GDM1 (cell line): ENCODE measurements at regions not wholly inside any gene's neighbourhood (a gene's known extent, or its start where the extent isn't known, plus 50 kb on each side); places are given as distances from the start of the nearest gene placed in this dataset.
A peak's percentile ranks its signal among the peaks of the same experiment; 100 is the strongest.
"Not testable (repeated sequence)": the region's sequence is repeated elsewhere in the genome, so short reads cannot be mapped to it uniquely, and the experiment has no call there.

Source experiments
- DNase-seq: peaks from one replicate; lab custom pipeline; 2025; lab: John Stamatoyannopoulos, UW

DNA sequence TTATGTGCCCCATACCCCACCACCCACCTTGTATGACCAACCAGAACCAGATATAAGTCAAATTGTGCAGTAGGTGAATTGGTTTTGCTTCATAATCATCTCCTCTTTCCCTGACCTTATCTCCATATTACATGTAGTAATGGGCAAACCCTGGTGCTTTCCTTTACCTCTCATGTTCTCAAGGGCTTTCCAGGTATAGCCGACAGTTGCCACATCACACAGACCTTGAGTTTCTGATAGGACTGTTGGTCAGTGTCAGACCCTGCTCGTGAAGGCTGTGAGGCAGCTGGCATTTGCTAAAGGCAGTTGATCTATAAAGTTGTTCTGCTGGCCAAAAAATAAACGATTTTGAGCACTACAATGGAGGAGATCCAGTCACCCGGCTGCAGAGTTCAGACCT is 145.9 kb downstream of the ALX1 start:
- DNase-seq = no peak

DNA sequence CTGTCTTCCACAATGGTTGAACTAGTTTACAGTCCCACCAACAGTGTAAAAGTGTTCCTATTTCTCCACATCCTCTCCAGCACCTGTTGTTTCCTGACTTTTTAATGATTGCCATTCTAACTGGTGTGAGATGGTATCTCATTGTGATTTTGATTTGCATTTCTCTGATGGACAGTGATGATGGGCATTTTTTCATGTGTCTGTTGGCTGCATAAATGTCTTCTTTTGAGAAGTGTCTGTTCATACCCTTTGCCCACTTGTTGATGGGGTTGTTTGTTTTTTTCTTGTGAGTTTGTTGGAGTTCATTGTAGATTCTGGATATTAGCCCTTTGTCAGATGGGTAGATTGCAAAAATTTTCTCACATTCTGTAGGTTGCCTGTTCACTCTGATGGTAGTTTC is 153.1 kb downstream of the ALX1 start:
- DNase-seq = not testable (repeated sequence)

DNA sequence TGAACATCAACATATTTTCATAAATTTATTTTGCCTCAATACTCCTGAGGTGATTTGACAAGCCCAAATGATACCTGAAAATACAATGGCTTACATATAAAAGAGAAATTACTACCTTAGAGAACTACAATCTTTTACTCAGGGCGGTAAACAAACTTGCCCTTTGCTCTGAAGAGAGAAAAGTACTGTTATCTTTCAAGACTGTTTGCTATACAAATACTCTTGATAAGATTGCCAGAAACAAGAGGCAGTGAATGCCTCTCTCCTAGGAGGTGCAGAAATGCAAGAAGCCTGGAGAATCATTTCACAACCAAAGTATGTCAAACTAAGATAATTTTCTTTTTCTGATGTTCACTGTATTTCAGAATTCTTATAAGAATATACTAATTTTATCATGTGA is 160.3 kb downstream of the ALX1 start:
- no peak for DNase-seq

DNA sequence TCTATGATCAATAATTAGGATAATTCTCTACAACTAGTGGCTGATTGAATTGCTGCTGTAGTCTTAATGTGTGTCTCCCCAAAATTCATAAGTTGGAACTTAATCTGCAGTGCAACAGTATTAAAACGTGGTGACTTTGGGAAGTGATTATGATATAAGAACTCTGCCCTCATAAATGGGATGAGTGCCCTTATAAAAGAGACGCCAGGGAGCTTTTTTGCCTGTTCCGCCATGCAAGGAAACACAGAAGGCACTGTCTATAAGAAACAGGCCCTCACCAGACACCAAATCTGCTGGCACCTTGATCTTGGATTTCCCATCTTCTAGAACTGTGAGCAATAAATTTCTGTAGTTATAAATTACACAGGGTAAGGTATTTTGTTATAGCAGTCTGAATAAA is 161.0 kb downstream of the ALX1 start:
- no peak for DNase-seq

DNA sequence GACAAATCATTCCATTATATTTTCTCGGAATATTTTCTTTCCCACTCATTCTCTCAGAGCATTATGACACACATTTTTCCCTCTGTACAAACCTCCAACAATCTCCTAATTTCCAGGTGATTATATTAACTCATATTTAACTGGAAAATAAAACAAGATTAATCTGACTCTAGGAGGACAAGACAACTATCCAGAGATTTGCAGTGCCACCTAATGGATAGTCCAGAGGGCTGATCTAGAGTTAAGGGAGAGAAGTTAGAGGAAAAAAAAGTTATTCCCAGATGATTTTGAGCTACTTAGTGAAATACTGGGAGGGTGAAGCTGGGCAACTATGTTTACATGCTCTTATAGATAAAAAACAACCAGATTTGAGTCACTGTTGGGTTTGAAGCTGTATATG is 161.7 kb downstream of the ALX1 start:
- no peak for DNase-seq

DNA sequence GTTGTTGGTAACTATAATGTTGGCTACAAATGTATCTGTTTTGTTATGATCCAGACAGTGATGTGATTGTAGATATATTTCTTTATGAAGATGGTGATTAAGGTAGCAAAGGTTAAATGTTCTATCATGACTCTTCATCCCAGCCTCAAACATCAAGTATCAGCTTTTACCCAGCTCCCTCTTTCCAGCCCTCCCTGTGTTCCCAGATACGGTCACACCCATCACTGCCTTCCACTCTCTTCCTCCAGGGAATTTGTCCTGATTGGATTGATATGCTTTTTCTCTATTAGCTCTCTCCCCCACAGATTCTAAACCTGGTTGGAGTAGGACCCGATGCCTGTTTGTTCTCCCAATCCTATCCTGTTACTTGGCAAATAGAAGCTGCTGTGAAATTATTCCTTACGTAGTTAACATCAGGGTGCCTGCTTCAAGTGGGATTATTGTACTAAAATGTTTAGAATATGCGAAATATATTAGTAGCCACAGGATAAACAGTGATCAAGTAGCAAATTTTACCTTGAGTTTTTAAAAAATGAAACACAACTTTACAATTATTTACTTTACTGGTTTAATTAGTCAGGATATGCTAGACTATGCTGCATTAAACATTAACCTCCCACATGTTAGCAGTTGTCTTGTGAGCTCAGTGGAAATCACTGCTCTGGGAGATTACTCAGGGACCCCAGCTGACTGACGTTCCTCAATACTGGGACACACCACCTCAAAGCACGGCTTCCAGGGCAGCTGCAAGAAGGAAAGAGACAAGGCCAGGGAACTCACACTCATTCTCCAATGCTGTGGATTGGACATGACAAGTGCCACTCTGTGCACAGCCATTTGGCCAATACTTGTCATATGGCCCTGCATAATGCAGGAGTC is 165.3 kb downstream of the ALX1 start:
- no peak for DNase-seq

DNA sequence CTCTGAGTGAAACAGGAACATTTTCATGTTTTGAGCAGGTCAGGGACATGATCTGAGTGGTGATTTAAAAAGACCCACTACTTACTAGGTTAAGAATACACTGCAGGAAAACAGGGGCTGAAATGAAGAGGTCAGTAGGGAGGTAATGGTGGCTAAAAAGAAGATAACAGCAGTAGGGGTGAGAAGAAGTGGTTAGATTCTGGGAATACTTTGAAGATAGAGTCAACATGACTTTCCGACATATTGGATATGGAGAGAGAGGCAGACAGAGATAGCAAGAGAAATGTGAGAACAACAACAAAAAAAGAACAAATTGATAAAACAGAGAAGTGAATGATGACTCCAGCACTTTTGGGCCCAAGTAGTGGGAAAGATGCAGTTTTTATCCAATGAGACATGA is 168.0 kb downstream of the ALX1 start:
- DNase-seq = no peak

DNA sequence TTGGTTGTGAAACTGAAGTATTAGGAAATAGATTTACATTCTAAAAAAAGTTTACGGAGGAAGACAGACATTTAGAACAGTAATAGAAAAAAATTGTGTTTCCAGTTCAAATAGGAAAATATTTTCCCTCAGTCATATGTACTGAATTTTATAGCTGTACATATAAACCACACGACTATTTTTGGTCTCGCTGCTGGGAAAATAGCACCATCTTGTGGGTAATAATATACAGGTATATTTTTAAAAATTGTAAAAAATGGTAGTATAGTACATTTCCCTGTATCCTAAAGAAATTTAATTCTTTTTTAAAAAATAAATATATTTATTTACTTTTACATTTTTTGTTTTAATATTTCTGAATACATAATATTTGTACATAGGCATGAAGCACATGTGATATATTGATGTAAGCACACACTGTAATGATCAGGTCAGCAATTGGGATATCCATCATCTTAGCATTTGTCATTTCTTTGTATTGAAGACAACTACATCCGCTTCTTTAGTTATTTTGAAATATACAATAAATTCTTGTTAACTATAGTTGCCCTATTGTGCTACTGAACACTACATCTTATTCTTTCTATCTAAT is 168.6 kb downstream of the ALX1 start:
- no peak for DNase-seq

DNA sequence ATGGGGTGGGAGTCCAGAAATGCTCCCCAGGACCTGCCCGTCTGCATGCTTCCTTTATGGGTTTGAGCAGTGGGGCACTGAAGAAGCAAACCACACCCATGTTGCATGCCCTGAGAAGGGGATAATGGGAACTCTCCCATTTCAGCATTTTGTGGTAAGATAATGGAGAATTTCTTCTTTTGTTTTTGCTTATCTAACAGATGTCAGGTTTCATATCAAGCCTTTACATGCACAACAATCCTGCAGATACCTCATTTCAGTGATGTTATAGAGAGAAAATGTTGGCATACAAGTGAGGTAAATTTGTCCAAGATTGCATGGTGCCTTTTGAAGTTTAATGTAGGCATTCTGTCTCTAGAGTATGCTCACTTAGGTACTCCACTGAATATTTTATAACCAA is 177.0 kb downstream of the ALX1 start:
- DNase-seq = no peak

DNA sequence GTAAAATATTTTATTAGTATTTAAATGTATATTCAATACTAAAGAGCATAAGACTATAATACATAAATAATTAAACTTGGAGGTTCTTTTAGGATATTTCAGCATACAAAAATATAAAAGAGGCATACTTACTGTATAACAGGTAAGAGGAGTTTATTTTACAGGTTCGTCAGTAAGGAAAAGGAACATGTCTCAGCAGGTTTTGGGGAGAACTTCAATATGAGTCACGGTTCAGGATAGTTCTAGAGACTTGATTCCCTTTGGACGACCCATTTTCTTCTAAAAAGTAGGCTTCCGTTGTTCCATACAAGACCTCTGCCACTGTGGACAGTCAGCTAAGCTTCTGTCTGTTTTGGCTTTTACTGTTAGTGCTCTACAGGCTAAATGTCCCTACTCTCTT is 181.1 kb downstream of the ALX1 start:
- no peak for DNase-seq

DNA sequence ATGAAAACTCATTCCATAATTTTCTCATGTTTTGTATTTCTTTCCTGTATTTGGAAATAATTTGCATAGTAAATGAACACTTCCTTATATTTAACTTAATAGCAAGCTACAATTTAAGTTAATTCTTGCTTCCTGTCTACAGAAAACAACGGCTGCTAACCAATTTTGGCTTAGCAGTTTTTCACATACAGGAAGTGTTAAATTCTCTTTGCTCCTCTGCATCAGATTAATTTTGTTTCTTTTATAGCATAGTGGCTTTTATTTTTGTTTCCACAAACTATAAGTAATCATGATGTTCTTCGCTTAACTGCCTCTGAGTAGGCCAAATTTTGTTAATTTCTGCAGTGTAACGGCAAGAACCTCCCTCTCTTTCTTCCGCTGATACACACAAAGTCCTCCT is 182.9 kb downstream of the ALX1 start:
- no peak for DNase-seq

DNA sequence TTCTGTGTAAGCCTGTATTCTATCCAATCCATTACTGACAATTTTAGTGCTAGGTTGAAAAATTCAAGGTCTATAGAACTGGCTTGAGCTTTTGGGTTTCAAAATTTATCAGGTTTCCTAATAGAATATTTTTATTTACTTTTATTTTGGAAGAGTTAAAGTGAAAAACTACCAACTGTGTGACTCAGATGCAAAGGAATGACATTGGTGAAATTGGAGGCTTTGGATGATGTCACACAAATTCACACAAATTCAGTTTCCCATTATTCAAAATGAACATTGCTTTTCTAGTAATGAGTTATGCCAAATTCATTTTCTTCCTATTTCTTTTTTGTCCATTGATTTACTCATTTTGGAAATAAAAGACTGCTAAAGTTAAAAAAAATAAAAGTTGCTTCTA is 186.9 kb downstream of the ALX1 start:
- DNase-seq = no peak

DNA sequence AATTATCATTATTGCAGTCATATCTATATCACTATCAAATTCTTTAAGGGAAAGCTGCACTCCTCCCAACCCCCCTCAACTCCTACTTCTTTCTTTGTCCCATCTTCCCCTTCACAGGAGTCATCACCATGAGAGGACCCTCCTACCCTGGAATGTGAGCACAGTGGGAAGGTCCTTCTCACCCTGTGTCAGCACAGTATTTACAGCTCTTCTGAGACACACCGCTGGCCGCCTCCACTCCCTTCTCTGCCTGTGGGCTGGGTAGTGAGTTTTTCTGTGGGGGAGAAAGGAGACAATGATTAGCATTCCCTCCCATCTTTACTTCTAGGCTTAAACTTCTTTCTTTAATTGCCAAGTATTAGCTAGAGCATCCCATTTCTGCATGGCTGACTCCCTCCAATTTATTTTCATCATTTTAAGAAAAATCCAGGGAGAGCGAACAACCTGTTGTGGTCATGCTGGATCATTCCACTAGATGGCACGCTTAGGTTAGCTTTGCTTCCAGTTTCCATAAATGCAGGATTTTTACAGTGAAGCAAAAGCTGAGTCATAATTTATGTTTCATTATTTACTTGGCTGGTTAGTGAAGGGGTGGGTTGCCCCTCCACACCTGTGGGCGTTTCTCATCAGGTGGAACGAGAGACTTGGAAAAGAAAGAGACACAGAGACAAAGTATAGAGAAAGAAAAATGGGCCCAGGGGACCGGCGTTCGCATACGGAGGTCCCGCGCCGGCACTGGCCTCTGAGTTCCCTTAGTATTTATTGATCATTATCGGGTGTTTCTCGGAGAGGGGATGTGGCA is 188.5 kb downstream of the ALX1 start:
- DNase-seq = peak; percentile 26

DNA sequence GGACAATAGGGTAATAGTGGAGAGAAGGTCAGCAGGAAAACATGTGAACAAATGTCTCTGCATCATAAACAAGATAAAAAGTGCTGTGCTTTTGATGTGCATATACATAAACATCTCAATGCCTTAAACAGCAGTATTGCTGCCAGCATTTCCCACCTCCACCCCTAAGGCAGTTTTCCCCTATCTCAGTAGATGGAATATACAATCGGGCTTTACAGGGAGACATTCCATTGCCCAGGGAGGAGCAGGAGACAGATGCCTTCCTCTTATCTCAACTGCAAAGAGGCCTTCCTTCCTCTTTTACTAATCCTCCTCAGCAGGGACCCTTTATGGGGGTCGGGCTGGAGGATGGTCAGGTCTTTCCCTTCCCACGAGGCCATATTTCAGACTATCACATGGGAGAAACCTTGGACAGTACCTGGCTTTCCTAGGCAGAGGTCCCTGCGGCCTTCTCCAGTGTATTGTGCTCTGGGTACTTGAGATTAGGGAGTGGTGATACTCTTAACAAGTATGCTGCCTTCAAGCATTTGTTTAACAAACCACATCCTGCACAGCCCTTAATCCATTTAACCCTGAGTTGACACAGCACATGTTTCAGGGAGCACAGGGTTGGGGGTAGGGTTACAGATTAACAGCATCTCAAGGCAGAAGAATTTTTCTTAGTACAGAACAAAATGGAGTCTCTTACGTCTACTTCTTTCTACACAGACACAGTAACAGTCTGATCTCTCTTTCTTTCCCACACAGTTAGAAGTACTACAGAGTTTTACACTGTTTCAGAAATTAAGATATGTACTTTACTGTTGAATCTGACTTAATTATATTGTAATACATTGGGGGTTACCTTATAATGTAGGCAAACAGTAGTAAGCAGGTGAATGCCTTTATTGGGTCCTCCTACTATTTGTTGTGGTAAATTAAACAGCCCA is 189.4 kb downstream of the ALX1 start:
- DNase-seq = peak; percentile 12

DNA sequence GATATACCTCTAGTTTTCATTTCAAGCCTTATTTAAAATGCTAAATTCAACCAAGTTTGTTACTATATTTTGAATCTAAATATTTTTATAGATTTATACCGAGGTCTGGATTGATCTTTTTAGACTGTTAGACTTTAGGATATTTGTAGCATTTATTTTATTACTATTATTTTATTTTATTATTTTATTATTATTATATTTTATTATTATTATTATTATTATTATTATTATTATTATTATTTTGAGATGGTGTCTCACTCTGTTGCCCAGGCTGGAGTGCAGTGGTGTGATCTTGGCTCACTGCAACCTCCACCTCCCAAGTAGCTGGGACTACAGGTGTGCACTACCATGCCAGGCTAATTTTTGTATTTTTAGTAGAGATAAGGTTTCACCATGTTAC is 195.3 kb downstream of the ALX1 start:
- not testable (repeated sequence) for DNase-seq

DNA sequence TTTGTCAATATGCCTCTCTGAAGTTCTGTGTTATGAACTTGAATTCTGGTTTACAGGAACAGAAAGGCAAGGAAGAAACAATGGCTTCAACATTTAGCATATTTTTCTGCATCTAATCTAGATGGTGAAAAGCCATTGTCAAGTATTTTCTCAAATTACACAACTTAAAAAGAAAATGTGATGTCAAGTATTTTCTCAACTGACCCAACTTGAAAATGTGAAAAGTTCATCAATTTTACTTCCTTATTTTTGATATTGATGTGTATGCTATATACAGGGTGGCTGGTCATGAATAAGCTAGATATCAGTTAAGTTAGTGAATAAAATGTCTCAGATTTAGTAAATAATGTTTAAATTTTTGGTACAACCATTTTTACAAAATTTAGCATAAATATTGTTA is 196.7 kb downstream of the ALX1 start:
- DNase-seq = no peak

DNA sequence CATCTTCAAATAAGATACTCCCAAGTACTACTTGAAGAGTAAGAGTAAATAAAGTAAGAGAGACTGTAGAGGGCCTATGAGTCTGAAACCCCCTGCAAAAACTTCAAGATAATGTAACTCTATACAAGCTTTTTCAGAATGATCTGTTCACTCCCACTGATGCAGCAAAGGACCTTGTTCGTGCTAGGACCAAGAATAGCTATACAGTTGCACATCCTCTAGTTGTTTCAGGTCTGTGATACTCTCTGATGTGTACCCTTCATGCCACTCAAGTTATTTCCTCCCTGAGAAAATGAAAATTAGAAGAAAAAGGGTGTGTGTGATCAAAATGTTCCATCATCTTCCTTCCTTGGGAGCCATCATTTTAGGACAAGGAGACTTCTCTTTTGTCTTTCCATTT is 204.4 kb downstream of the ALX1 start:
- no peak for DNase-seq

DNA sequence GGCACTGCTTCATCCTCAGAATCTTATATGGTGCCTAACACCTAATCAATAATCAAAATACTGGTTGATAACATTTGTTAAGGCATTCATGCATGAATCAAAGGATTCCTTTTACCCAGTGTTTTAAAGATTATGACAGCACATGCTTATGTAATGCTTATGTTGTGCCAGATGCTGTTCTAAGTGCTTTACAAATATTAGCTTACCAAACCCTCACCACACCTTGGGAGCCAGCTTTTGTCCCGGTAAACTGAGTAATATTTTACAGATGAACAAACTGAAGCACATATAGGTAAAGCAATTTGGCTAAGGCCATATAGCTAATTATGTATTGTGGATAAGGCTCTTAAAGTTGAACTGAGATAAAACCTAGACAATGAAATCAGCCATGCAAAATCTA is 209.2 kb downstream of the ALX1 start:
- no peak for DNase-seq

DNA sequence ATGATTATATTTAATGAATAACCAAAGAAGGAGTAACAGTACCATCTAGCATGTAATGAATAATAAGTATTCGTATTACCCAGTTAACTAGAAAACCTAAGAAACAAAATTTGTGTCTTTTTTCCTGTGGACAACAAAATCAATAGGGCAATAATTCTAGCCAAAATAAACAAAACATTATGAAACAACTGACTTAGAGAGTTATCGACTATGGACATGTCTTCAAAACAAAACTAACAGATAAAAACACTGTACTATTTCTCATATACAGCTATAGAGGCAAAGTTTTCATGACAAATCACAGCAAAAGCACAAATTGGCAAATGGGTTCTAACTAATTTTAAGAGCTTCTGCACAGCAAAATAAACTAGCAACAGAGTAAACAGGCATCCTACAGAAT is 224.1 kb downstream of the ALX1 start:
- DNase-seq = no peak

DNA sequence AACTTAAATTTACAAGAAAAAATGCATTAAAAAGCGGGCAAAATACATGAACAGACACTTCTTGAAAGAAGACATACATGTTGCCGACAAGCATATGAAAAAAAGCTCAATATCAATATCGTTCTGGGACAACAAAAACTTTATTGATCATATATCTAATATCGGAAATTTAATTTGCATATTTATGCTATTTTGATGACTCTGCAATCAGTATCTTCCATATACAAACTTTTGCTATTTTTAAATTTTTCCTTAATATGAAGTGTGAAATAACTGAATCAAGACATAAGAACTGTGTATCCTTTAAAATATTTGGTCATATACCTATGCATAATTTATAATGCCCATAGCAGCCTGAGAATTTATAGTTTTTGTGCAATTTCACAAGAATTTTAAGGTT is 224.6 kb downstream of the ALX1 start:
- DNase-seq = no peak

DNA sequence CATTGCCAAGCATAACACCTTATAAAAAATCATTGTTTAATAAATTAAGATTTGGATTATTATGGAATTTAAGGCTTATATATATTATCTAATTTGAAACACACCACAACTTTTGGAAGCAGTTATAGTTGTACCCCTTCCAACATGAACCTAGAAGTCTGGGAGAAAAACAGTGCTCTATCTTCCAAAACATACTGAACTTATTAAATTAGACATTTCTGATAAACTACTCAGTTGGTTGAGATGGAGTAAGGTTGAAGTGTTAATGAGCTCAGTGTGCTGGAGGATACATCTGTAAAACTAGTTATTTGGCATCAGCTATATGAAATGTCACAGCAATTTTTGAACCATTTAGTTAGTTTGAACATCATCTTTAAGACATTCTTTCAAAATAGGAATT is 227.4 kb downstream of the ALX1 start:
- no peak for DNase-seq
